Cardiac muscle cell (in vitro differentiated cells and primary cell): ENCODE measurements at regions not wholly inside any gene's neighbourhood (a gene's known extent, or its start where the extent isn't known, plus 50 kb on each side); places are given as distances from the start of the nearest gene placed in this dataset.

Experiments used
- DNase-seq, 2 donors: peaks; one replicate each; pipeline versions ENCODE4 v3.0.0 to v3.0.0-alpha.2; 2010 to 2017; ENCODE audit warnings: low read depth in 1 of 2, low spot score in 1 of 2
- H3K27ac ChIP-seq: fragments of 200-600 bp; sonication (generic); 2 replicates; pipeline ENCODE4 v1.5.1; 2016
- H3K27me3 ChIP-seq: fragments of 200-600 bp; sonication (generic); 2 replicates; pipeline ENCODE4 v1.6.0; 2016; ENCODE audit warnings: control low read depth
- H3K36me3 ChIP-seq: fragments of 200-600 bp; sonication (generic); 2 replicates; pipeline ENCODE4 v1.5.1; 2016; ENCODE audit warnings: control low read depth
- H3K4me1 ChIP-seq: fragments of 200-600 bp; sonication (generic); 2 replicates; pipeline ENCODE4 v1.8.1; 2017; ENCODE audit warnings: low read depth, mild to moderate bottlenecking, mixed run types
- H3K4me3 ChIP-seq: fragments of 200-600 bp; sonication (generic); 2 replicates; pipeline ENCODE4 v1.5.1; 2016; ENCODE audit warnings: mild to moderate bottlenecking
- H3K9me3 ChIP-seq: fragments of 200-600 bp; sonication (generic); 2 replicates; pipeline ENCODE4 v1.5.1; 2017; ENCODE audit warnings: low read depth, mild to moderate bottlenecking, control low read depth
- TF ChIP-seq, protein P1 (sequence below): IDR thresholded peaks from 2 replicates; pipeline ENCODE4 v1.5.1; 2012; ENCODE audit warnings: low read depth, mild to moderate bottlenecking, low read length

DNA sequence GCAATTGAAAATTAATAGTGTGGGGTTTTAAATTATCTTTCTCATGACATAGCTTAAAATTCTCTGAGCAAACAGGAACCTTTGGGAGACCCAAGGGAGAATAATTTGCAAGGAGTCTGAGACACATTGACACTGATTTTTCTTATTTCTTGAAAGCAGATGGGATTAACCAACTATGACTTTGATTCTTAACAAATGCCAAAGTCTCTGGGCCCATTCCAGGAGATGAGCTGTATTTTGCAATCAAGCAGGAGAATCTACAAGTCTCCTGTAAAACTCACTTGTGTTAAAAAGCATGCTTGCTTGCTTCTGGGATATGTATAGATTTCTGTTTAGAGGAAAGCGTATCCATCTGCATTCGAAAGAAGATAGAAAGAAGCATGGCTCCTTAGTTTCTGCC lies 71.3 kb upstream of the STT3B start:
- DNase-seq: no peak
- no peak overlapping the region for H3K27ac ChIP-seq
- no peaks in the 10 kb centered on the region for H3K4me1 ChIP-seq
- no peaks in the 10 kb centered on the region for H3K27me3 ChIP-seq
- TF ChIP-seq, protein P1, sequence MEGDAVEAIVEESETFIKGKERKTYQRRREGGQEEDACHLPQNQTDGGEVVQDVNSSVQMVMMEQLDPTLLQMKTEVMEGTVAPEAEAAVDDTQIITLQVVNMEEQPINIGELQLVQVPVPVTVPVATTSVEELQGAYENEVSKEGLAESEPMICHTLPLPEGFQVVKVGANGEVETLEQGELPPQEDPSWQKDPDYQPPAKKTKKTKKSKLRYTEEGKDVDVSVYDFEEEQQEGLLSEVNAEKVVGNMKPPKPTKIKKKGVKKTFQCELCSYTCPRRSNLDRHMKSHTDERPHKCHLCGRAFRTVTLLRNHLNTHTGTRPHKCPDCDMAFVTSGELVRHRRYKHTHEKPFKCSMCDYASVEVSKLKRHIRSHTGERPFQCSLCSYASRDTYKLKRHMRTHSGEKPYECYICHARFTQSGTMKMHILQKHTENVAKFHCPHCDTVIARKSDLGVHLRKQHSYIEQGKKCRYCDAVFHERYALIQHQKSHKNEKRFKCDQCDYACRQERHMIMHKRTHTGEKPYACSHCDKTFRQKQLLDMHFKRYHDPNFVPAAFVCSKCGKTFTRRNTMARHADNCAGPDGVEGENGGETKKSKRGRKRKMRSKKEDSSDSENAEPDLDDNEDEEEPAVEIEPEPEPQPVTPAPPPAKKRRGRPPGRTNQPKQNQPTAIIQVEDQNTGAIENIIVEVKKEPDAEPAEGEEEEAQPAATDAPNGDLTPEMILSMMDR: no peak
- no peak overlapping the region for H3K4me3 ChIP-seq
- no peaks in the 10 kb centered on the region for H3K9me3 ChIP-seq
- H3K36me3 ChIP-seq: no peaks in the 10 kb centered on the region

DNA sequence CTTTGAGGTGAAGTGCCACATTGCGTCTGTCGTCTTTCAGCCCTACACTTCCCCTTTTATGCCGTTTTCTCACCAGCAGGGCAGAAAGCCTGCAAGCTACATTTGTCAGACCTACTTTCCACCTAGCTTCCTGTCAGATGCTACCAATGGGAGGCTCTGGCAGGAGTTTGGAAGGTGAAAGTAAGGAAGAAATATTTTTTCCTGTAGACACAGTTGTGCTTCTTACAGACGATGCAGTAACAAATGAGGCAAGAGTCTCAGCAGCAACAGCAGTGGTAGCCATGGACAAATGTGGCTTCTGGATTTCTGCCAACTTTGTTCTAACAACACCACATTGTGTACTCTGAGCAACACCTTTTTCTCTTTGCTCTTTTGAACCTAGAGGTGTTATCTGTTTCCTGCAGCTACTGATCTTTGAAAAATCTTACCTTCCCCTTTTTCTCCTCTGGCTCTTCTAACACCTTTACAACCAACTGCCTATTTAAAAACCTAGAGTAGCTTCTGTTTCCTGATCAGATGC lies 70.6 kb upstream of the STT3B start:
- Histone ChIP-seq H3K4me1 (no peaks in the 10 kb centered on the region), H3K27ac (no peak overlapping the region), H3K36me3 (no peaks in the 10 kb centered on the region), H3K4me3 (no peak overlapping the region), H3K9me3 (no peaks in the 10 kb centered on the region), H3K27me3 (no peaks in the 10 kb centered on the region)
- TF ChIP-seq, protein P1: no peak
- DNase-seq: peak in 1 of 2 donors; percentile 18

DNA sequence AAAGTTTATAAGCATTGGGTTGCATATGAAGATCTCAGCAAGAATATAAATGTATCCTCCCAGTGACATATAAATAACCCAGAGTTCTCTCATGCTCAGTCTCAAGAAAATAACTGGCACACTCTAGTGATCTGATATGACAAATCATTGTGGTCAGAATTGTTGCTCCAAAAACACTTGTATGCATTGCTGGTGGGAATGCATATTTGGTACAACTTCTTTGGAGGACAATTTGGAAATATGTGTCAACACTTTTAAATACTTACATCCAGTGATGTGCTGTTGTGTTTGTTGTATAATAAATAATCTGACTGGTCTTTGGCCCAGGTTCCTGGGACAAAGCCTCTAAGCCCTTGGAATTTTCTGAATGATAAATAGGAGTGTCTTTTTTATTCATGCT lies 66.7 kb upstream of the STT3B start:
- Histone ChIP-seq H3K4me3 (no peak overlapping the region), H3K9me3 (no peaks in the 10 kb centered on the region), H3K27ac (no peak overlapping the region), H3K36me3 (no peaks in the 10 kb centered on the region), H3K4me1 (no peaks in the 10 kb centered on the region), H3K27me3 (no peaks in the 10 kb centered on the region)
- TF ChIP-seq, protein P1: no peak
- peak in 1 of 2 donors; percentile 14 for DNase-seq

DNA sequence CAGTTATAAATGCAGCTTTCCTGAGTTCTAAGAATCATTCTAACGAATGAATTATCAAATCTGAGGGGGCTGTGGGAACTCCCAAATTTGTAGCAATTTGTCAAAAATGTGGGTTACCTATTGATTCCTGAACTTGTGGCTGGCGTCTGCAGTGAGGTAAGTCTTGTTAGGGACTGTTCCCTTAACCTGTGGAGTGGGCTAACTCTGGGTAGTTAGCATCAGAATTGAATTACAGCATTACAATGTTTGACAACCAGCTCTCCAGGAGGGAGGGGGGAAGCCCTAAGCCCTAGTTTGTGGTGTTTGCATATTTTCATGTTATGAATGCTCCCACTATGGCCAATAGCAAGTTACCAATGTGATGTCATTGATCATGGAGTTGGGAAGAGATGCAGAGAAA lies 65.9 kb upstream of the STT3B start:
- Histone ChIP-seq H3K4me3 (no peak overlapping the region), H3K27me3 (no peaks in the 10 kb centered on the region), H3K27ac (no peak overlapping the region), H3K9me3 (no peaks in the 10 kb centered on the region), H3K4me1 (no peaks in the 10 kb centered on the region), H3K36me3 (no peaks in the 10 kb centered on the region)
- TF ChIP-seq, protein P1: no peak
- DNase-seq: no peak

DNA sequence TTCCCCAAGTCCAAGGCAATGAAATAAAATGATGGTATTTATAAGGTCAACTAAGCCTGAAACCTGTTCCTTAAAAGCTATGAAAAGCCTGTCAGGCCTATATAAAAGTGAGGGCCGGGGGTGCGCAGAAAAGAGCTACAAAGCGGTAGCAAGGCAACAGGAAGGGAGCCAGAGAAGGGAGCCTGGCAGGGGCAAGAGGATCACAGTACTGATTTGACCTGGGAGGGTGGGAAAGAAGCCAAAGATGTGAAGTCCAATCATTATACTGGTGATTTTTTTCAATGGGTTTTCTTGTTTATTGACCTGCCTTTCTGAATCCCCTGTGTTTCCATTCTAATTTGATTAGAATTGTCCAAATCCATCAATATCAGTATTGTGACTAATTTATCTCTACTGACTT lies 64.3 kb upstream of the STT3B start:
- TF ChIP-seq, protein P1: no peak
- H3K27me3 ChIP-seq: no peaks in the 10 kb centered on the region
- DNase-seq: no peak

DNA sequence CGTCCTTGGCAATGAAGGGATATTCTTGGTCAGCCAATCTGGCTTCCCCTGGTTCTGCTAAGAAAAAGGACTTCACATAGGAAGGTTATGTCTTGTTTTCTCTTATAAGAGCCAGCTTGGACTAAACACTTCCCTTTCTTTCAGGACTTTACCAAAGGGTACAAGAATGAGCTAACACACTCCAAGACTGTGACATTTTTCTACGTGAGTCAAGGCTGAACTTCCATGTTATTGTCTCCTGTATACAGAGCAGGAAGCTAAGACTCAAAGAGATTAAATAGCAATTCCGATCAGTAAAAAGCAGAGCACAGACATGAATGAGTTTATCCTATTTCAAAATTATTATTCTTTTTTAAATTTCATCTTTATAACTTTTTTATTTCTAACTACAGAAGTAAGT lies 63.3 kb upstream of the STT3B start:
- no peaks in the 10 kb centered on the region for H3K36me3 ChIP-seq
- H3K27me3 ChIP-seq: no peaks in the 10 kb centered on the region
- no peak overlapping the region for H3K4me3 ChIP-seq
- TF ChIP-seq, protein P1: no peak
- no peaks in the 10 kb centered on the region for H3K4me1 ChIP-seq
- DNase-seq: no peak
- H3K27ac ChIP-seq: no peak overlapping the region
- H3K9me3 ChIP-seq: no peaks in the 10 kb centered on the region

More for the DNA sequence above, 64.3 kb upstream of the STT3B start:
- Histone ChIP-seq H3K4me1 (no peaks in the 10 kb centered on the region), H3K36me3 (no peaks in the 10 kb centered on the region), H3K9me3 (no peaks in the 10 kb centered on the region), H3K27ac (no peak overlapping the region), H3K4me3 (no peak overlapping the region)
